ENCODE measurements at regions not wholly inside any gene's neighbourhood (a gene's known extent, or its start where the extent isn't known, plus 50 kb on each side); places are given as distances from the start of the nearest gene placed in this dataset.

- TF ChIP-seq EZH2 (IDR thresholded peaks at IDR 0.05; ENCODE audit: borderline replicate concordance, insufficient read depth, low read depth, low read length, poor library complexity, severe bottlenecking) (no peak), CTCF (IDR thresholded peaks at IDR 0.05) (no peak)
Measured at GRCh38 chr5:163024936-163025335, 412.5 kb upstream of the CCNG1 start.

All from B cell (primary cell).